ENCODE measurements at regions not wholly inside any gene's neighbourhood (a gene's known extent, or its start where the extent isn't known, plus 50 kb on each side); places are given as distances from the start of the nearest gene placed in this dataset.
"Not testable (repeated sequence)": the region's sequence is repeated elsewhere in the genome, so short reads cannot be mapped to it uniquely, and the experiment has no call there.

DNA sequence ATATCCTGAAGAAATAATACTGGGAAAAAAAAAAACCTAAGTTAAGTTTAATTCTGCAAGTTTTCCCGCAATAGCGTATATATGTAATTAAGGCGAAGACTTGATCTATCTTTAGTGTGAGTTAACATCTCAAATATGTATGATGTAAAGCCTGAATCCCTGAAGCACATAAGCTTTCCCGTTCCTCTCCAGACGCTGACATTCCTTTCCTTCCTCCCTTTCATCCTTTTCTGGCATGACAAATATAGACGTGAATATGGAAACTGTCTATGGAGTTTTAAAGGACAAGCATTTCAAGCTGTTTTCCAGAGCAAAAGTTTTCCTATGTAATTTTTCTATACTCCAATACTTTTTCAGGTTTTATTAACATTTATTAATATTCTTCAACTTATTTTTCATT lies 637.0 kb downstream of the COL12A1 start:
- DNase-seq = no peak

DNA sequence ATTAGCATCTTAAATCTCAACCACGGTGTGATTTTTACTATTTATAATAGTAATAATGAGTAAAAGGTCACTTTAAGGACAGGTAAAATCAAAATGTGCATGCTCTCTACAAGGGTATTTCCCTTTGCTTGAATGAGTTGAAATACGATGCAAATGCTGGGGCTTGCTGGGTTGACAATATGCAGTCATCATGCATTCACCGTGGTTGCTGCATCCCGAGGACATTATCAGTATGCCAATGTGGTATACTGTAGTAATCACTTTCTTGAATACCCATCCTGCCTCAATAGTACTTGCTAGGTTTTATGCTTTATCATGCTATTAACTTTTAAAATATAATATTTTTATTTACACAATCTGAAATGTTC lies 637.9 kb downstream of the COL12A1 start:
- not testable (repeated sequence) for DNase-seq

DNA sequence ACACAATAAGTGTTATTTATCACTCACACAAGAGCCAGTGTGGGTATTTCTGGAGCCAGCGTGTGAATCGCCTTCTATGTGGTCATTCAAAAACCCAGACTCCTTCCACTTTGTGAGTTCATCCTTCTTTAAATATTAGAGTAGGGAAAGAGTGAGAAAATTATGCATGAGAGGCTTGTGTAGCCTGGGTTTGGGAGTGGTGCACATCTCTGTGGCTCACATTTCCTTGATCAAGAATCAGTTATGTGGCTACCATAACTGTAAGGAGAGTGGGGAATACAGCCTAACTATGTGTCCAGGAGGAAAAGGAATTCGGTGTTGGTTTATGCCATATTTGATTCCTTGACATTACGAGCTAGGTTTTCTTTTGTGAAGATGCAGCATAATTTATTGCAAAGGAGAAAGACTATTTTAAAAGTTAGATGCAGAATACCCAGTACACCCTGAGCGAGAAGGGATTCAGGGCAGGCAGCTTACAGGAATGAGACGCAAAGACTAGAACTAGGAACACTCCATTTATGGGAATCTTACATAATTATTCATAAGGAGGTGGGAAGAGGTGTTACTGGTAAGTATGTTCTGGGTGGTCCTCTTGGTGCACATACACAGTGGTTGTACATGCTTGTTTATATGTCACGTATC lies 638.5 kb downstream of the COL12A1 start:
- DNase-seq = no peak

DNA sequence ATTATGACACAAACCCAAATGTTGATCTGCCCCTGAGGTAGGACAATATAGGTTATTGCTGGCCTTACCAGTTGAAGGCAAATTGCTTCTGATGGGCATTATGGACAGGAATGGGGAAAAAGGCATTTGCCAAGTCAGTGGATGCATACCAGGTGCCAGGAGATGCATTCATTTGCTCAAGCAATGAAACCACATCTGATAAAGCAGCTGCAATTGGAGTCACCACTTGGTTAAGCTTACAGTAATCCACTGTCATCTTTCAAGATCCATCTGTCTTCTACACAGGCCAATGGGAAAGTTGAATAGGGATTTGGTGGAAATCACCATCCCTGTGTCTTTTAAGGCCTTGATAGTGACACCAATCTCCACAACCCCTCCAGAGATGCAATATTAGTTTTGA lies 648.6 kb downstream of the COL12A1 start:
- DNase-seq = no peak

DNA sequence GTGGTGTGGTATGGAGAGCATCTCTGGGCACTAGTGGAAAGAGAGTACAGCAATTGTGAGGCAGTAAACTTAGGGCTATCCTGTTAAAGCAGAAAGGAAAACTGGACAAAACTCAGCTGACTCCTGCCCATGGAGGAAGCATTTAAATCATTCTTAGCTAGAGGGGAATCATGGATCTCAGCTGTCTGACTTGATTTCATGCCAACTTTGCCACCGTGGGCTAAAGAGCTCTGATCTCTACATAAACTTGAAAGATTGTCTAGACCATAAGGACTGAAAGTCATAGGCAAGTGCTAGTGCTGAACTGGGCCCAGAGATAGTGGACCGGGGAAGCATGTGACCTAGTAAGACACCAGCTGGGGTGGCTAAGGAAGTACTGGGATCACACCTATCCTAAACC lies 651.8 kb downstream of the COL12A1 start:
- DNase-seq = no peak

DNA sequence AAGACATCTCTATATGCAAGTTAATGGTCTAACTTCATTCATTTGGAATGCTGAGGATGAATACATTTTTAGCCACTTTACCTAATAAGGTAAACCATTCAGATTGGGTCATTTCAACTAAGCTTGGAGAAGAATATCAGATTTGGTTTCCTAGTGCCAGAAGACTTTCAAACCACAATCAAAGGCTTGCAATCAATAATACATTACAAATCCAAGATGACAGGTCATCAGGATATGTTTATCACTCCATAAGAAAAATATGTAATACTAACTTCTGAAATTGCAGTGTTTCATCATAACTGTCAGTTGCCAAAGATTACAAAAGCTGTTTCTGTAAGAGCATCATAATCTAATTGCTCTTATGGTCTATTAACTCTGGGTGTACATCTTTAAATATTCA lies 654.0 kb downstream of the COL12A1 start:
- no peak for DNase-seq

DNA sequence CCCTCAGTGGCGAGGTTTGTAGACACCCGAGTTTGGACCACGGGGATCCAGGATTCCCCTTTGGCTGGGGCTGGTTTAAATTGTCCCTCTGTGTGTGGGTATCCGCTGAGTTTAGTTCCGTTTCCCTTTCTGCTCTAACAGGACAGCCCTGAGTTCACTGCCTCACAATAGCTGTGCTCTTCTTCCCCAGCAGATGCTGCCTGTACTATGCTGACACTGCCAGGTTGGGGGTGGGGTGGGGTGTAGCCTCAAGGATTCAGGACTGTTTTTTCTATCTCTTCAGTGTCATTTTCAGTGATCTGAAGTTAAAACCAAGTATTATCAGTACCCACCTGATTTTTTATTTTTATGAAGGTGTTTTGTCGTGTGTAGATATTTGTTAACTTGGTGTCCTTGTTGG lies 655.0 kb downstream of the COL12A1 start:
- no peak for DNase-seq

DNA sequence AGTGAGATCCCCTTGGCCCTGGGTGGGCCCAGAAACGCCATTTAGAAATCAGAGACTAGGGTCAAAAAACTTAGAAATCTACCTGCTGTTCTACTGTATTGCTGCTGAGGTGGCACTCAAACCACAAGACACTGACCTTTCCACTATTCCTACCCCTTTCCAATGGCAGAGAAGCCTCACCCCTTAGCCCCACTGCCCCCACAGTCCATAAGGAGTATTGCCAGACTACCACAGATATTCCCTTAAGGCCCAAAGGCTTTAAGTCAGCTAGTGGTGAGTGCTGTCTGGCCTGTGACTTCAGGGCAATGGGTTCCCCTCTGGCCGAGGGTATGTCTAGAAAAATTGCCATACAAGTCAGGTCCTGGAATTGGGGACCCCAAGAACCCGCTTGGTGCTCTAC lies 656.1 kb downstream of the COL12A1 start:
- no peak for DNase-seq

DNA sequence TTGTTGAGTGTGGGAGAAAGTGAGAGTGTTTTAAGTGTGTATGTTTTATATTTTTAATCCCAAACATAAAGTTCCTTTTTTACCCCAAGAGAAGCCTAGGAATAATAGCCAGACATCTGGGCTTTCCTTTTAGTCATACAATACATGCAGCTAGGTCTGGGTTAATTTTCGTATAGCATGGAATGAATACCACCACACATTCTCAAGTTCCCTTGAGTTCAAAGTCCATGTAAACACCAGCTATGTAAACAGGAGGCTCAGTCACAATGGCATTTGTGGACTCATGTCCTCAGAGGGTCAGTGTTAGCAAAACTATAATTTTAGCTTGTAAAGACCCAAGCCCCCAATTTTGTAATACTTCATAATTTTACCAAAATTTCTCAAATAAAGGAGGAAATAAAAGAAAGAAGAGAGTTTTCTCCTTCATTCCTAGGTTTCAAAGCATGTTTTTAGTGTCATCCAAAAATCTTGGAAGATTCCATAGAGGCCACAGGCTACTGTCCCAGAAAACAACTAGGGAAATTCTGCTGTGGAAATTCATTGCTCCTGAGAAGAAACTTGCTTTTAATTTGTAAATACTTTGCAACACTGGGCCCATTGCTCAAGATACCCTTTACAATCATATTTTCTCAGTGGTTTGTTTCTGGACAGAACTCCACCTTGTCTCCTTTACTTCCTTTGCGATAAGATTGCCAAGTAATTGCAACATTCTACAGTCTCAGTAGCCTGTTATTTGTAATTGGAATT lies 671.2 kb downstream of the COL12A1 start:
- no peak for DNase-seq

DNA sequence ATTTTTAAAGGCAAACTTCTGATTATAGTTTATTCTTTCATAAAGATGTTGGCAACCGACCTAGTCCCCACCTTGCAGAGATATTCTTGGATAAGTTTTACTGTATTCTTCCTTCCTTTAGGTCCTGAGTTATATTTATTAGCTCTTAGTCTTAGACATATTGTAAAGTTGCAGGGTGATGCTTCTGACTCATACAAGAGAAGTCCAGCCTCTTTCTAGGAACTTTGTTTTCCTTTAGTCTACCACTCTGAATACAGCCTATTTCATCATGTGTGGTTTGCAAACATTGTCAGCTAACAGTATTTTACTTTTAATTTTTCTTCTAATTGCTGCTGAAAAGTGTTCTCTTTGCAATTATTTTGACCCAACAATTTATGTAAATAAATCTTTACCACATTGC lies 686.7 kb downstream of the COL12A1 start:
- no peak for DNase-seq

DNA sequence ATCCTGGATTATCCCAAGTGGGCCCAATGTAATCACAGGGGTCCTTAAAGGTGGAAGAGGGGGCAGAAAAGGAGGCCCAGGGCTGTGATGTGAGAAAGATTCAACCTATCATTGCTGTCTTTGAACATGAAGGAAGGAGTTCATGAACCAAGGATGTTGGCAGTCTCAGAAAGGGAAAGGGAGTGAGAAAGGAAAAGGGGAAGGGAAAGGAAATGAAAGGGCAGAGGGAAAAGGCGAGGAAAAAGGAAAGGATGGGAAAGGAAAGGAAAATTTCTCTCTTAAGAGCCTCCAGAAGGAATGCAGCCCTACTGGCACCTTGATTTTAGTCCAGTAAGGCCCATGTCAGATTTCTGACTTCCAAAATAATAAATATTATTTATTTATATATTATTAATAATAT lies 687.8 kb downstream of the COL12A1 start:
- DNase-seq = no peak

DNA sequence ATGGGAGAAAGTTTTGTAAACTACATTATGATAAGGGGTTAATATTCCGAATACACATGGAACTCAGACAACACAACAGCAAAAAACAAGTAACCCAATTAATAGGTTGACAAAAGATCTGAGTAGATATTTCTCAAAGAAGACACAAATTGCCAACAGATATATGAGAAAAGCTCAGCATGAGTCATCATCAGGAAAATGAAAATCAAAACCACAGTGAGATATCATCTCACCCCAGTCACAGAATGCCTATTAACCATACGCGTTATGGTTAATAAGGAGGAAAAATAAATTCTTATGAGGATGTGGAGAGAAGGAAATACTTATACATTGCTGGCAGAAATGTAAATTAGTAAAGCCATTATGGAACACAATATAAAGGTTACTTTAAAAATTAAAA lies 695.0 kb downstream of the COL12A1 start:
- DNase-seq = no peak

DNA sequence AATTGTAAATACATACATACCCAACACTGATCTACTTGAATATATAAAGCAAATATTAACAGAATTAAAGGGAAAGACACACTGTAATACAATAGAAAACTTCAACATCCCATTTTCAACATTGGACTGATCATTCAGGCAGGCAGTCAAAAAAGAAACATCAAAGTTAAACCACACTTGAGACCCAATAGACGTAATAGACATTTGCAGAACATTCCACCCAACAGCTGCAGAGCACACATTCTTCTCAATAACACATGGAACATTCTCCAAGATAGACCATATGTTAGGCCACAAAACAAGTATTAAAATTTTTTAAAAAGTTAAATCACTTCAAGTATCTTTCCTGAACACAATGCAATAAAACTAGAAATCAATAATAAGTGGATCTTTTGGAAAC lies 698.2 kb downstream of the COL12A1 start:
- no peak for DNase-seq

DNA sequence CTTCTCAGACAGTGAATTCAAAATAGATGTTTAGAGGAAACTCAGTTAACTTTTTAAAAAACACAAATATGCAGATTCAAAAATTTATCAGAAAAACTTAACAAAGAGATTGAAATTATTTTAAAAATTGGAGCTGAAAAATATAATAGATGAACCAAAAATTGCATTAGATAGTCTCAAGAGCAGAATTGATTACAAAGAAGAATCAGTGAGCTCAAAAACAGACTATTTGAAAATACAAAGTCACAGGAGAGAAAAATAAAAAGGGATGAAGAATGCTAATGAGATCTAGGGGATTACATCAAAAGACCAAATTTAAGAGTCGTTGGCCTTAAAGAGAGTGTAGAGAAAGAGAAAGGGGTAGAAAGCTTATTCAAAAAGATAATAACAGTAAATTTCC lies 700.5 kb downstream of the COL12A1 start:
- no peak for DNase-seq

DNA sequence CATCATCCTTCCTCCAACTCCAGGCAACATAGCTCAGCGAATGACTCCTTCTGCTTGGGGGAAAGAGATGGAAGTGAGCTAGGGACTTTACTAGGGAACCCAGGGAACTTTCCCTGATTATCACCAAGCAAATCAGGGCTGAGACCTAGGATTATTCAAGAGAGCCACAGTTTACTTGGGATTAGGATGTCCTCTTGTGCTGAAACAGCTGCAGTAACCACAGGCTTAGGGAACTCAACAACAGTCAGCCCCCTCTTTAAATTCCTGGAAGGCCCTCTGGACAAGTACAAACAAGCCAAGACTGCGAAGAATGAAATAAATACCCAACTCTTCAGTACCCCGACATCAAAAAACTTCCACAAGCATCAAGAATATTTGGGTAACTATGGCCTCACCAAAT lies 700.9 kb downstream of the COL12A1 start:
- no peak for DNase-seq

DNA sequence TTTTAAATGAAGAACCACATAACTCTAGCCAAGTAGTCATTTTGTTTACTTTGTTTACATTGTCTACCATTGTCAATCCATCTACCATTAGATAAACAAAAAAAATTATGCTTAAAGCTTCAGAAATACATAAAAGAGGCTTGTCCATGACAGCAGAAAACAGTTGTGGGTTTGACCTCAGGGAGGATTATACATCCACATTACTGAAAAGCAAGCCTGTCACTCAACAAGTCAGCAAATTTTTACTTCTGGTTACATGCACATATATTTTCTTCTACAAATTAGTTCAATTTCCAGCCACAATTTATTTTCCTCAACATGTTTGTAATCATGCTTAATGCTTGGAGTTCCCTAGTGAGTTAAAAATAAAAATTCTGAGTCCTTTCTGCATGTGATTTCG lies 713.3 kb downstream of the COL12A1 start:
- no peak for DNase-seq

DNA sequence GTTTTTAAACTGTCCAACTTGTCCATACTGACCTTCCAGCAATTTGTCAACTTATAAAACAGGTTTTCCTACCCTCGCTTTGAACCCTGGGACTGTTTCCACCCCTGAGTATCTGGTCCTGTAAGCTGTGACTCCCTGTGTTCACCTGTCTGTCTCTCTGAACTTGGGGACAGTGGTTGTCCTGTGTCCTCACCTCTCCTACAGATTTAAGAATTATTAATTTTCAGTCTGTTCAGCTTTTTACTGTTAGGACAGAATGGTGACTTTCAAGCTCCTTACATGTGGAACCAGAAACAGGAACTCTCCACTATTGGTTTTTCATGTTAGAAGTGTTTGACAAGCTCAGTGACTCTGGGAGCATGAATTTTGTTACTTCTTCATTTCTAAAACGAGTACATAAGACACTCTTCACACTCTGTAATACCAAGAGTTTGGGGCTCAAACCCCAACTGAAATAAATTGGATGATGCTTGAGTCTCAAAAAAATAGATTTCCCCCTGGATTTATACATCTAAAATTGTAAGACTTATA lies 713.9 kb downstream of the COL12A1 start:
- DNase-seq = no peak

DNA sequence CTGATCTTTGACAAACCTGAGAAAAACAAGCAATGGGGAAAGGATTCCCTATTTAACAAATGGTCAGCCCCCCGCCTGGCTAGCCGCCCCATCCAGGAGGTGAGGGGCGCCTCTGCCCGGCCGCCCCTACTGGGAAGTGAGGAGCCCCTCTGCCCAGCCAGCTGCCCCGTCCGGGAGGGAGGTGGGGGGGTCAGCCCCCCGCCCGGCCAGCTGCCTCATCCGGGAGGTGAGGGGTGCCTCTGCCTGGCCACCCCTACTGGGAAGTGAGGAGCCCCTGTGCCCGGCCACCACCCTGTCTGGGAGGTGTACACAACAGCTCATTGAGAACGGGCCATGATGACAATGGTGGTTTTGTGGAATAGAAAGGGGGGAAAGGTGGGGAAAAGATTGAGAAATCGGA lies 717.1 kb downstream of the COL12A1 start:
- not testable (repeated sequence) for DNase-seq

DNA sequence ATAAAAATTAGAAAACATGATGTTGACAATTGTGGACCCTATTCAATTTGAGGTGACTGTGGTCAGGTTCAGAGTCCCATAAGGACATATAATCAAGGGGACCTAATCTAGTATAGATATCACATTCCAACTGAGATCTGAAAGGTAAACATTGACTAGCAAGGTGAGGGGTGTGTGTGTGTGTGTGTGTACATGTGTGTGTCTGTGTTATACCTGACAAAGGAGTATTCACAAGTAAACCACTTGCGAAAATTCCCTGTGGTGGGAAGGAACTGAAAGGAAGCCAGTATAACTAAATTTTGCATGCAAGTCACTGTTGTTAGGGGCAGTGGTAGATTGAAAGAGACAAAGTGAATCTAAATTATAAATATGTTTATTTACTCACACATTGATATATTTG lies 723.7 kb downstream of the COL12A1 start:
- DNase-seq = no peak

DNA sequence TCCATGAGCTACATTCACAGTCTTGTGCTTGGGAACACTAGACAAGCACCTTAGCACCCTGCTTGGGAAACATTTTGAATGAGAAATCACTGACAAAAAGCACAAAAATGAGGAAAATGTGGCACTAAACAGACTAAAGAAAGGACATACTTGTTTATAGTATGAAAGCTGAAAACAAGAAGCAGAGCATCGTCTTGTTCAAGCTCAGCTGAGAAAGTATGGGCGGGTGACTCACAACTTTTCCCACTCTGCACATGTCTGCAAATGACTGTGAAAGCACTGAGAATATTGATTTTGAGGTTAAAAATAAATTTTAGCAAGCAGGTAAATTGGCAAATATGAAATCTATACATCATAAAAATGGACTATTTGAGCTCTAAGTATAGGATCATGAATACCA lies 725.3 kb downstream of the COL12A1 start:
- no peak for DNase-seq

DNA sequence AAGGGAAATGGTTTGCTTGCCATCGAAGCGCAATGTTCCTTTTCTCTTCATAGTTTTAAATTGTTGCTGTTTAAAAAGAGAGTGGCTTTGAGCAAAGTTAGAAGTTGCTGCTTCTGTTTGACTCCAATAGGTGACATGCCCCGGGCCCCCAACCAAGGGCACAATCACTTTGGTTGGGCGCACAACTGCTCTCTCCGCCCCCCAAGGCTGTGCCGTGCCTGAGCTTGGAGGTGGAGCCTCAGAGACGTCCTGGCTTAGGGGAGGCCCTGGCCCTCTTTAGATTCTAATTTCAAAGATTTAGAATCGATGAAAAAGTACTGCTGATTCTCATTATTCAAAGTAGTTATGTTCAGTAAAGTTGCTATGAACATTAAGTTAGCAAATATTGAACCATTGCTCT lies 725.9 kb downstream of the COL12A1 start:
- DNase-seq = no peak

DNA sequence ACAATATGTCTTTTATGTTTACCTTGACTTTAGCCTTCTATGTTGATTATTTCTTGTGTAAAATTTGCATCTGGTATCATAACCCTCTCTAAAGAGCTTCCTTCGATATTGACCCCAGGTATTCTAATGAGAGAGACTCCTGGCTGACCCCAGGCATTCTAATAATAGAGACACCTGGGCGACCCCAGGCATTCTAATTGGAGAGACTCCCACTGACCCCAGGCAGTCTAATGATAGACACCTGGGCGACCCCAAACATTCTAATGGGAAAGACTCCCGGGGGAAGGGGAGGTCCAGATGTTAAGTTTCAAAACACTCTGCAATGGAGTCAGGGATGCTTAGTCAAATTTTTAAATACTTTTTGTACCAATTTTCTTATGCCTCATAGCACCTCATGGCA lies 726.4 kb downstream of the COL12A1 start:
- no peak for DNase-seq

DNA sequence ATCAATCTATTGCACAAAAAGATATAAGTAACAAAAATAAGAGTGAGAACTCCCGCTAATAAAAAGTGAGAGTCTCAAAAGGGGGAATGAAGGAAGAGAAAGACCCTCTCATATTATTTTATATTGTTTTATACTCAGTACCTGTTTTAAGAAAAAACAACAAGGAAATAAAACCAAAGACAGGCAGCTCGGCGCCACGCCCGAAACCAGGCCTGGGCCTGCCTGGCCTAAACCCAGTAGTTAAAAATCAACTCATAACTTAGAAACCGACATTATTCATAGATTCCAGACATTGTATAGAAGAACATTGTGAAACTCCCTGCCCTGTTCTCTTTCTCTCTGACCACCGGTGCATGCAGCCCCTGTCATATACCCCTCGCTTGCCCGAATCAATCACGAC lies 731.8 kb downstream of the COL12A1 start:
- DNase-seq = not testable (repeated sequence)

DNA sequence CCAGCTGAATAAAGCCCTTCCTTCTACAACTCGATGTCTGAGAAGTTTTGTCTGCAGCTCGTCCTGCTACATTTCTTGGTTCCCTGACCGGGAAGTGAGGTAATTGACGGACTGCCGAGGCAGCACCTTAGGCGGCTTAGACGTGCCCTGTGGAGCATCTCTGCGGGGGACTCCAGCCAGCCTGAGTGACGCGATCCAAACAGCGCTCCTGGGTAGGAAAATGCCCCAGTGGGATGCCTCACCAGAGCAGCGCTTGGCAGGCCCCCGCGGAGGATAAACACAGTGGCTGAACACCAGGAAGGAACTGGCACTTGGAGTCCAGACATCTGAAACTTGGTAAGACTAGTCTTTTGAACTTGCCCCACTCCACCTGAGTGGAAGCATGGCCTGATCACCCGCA lies 737.3 kb downstream of the COL12A1 start:
- DNase-seq = not testable (repeated sequence)

All from NCI-H510A (cell line).